ENCODE measurements at regions not wholly inside any gene's neighbourhood (a gene's known extent, or its start where the extent isn't known, plus 50 kb on each side); places are given as distances from the start of the nearest gene placed in this dataset.
"Not testable (repeated sequence)": the region's sequence is repeated elsewhere in the genome, so short reads cannot be mapped to it uniquely, and the experiment has no call there.

DNA sequence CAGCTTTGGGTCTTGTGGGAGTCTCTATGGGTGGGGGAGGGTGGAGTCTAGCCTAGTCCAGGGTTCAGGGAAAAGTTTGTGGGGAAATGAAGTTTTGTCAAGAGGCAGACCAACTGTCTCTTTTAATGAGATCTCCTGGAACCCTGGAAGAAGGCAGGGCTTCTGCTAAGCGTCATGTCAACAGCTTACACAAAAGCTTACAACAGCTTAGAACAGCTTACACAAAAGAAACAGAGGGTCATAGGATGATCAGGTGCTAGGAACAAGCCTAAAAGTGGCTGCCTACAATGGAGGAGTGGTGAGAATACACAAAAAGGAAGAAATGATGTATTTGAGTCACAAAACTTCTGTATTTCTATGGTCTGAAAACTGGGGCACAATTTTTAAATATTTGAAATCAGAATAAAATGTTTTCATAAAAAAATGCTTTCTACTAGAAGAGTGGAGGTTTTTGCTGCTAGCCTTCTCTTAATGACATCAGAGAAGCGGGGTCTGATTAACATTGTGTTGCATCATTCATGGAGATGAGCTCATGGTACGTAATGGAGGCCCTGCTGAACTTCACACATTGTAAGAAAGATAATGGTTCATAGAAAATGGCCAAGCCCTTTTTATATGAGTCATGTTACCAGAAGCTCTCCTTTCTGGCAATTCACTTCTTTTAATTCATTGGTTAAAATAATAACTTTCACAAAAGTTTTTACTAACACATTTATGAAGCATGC, 351.0 kb downstream of the PIK3C3 start:
- DNase-seq (ENCODE audit: extremely low read depth in 1 of 2, low read depth in 1 of 2): no peak

DNA sequence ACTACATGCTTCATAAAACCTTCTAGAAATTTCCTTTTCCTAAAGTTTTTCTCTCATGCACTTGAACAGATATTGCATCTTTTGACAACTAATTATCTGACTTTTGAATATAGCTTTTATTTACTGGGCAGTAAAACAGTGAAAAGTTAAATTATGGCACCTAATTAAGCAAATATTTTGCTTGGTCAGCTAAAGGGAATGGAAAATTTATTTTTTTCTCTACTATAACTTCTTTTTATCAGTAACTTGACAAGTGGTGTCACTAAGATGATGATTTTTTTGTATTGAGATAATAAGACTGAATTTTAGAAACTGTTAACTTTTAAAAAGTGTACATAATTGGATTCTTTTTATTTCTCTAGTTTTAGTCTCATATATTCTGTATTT, 351.6 kb downstream of the PIK3C3 start:
- no peak for DNase-seq (ENCODE audit: extremely low read depth in 1 of 2, low read depth in 1 of 2)

DNA sequence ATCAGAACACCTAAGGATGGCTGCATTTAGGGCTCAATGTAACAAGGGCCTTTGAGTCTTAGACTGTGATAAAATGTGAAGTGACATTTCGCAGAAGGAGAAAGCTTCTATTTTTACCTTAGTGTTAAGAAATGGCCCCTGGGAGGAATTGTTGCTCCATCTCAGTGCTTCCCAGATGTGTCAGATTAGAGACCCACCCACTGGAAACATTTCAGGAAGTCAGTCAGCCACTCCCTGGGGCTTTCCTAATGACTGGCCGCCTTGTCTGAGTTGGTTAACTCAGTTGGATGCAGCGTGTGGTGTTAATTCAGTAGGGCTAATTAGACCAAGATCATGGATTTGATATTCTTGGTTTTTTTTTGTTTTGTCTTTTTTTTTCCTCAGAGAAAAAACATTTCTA, 355.9 kb downstream of the PIK3C3 start:
- no peak for DNase-seq (ENCODE audit: extremely low read depth in 1 of 2, low read depth in 1 of 2)

- DNase-seq (ENCODE audit: extremely low read depth in 1 of 2, low read depth in 1 of 2): no peak
Observed at GRCh38 chr18:42326752-42327151, 371.7 kb downstream of the PIK3C3 start.

- no peak for DNase-seq (ENCODE audit: extremely low read depth in 1 of 2, low read depth in 1 of 2)
Observed at GRCh38 chr18:42328931-42329330, 373.9 kb downstream of the PIK3C3 start.

GRCh38 chr18:42330296-42330695, 375.3 kb downstream of the PIK3C3 start:
- no peak for DNase-seq (ENCODE audit: extremely low read depth in 1 of 2, low read depth in 1 of 2)

DNA sequence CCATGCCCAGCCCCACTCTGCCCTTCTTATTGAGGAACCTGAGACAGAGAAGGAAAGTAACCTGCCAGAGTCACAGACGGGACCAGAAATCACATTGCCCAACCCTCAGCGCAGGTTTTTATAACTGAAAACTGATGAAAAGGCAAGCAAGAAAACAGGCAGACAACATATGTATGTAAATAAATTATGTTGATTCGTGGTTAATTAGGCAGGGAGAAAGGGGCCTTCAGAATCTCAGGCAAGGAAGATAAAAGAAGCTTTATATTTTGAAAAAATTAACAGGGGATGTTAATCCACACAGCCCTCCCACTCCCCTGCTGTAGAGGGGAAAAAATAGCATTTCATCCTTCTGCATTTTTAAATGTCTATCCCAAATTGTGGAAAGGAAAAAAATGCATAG, 378.5 kb downstream of the PIK3C3 start:
- no peak for DNase-seq (ENCODE audit: extremely low read depth in 1 of 2, low read depth in 1 of 2)

GRCh38 chr18:42334931-42335330, 379.9 kb downstream of the PIK3C3 start:
- DNase-seq (ENCODE audit: extremely low read depth in 1 of 2, low read depth in 1 of 2): no peak

DNA sequence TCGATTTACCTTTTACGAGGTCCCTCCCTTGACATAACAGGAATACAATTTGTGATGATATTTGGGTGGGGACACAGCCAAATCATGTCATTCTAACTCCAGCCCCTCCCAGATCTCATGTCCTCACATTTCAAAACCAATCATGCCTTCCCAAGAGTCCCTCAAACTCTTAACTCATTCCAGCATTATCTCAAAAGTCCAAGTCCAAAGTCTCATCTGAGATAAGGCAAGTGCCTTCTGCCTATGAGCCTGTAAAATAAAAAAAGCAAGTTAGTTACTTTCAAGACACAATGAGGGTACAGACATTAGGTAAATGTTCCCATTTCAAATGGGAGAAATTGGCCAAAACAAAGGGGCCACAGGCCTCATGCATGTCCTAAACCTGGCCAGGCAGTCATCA, 381.1 kb downstream of the PIK3C3 start:
- DNase-seq (ENCODE audit: extremely low read depth in 1 of 2, low read depth in 1 of 2): no peak

GRCh38 chr18:42337337-42337736, 382.3 kb downstream of the PIK3C3 start:
- DNase-seq (ENCODE audit: extremely low read depth in 1 of 2, low read depth in 1 of 2): not testable (repeated sequence)

GRCh38 chr18:42338683-42339082, 383.6 kb downstream of the PIK3C3 start:
- DNase-seq (ENCODE audit: extremely low read depth in 1 of 2, low read depth in 1 of 2): no peak

GRCh38 chr18:42339372-42339771, 384.3 kb downstream of the PIK3C3 start:
- no peak for DNase-seq (ENCODE audit: extremely low read depth in 1 of 2, low read depth in 1 of 2)

DNA sequence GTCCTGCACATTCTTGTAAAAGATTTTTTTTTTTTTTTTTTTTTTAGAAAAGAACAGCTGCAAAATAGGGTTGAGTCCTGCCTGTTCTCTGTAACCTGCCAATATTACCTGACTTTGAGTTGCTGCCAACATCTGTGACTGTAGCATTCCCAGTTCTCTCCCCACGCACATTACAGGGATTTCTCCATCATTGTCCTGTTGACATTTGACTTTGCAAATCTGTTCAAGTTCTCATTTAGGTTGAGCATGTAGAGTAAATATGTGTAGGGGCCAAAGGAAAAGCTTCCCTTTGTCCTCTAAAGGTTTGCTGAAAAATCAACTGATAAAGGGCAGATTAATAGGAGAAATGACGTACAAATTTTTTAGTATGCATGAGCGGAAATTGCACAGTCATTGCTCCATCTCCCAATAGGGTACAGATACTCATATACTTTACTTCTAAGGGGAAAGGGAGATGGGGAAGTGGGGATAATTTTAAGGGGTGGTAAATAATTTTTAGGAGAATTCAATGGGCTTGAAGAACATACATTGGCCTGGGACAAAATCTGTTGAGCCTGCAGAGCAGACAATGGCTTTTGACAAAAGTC, 385.5 kb downstream of the PIK3C3 start:
- DNase-seq (ENCODE audit: extremely low read depth in 1 of 2, low read depth in 1 of 2): no peak

DNA sequence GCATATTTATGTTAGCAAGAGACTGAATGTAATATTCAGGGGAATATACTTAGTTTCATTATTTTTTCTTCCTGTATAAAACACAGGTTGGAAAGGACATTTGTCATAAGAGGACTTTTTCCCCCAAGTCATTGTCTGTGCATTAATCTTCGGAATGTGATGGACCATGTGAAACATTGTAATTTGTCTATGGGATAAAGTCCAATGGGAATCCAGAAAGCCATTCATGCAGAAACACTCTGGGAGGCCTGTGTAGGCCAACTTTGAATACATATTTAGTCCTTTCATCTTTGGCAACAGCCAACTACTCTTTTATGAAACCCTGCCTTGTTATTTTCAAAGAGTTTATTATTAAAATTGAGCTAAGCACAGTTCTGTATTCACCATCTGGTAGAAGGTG, 386.4 kb downstream of the PIK3C3 start:
- no peak for DNase-seq (ENCODE audit: extremely low read depth in 1 of 2, low read depth in 1 of 2)

DNA sequence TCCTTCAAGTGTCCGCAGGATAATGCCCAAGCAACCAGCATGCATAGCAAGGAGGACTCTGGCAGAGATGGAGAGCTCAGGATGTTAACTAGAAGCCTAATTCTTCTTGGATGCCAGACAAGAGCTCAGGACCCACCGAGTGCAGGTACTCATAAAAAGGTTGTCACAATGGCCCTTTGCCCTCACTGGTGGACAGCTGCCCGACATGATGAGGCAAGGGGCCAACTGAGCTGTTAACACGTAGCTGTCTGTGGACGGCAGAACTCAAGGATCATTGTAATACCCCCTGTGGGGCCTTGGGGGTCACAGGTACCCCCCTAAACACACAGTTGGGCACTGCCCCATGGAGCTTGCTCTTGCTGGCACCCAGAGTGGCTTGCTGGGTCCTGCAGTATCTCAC, 393.7 kb downstream of the PIK3C3 start:
- DNase-seq (ENCODE audit: extremely low read depth in 1 of 2, low read depth in 1 of 2): no peak

GRCh38 chr18:42351455-42351854, 396.4 kb downstream of the PIK3C3 start:
- no peak for DNase-seq (ENCODE audit: extremely low read depth in 1 of 2, low read depth in 1 of 2)

GRCh38 chr18:42360716-42361115, 405.7 kb downstream of the PIK3C3 start:
- DNase-seq (ENCODE audit: extremely low read depth in 1 of 2, low read depth in 1 of 2): no peak

GRCh38 chr18:42363446-42364441, 408.7 kb downstream of the PIK3C3 start:
- no peak for DNase-seq (ENCODE audit: extremely low read depth in 1 of 2, low read depth in 1 of 2)

GRCh38 chr18:42364766-42365165, 409.7 kb downstream of the PIK3C3 start:
- no peak for DNase-seq (ENCODE audit: extremely low read depth in 1 of 2, low read depth in 1 of 2)

- no peak for DNase-seq (ENCODE audit: extremely low read depth in 1 of 2, low read depth in 1 of 2)
Observed at GRCh38 chr18:42365591-42365990, 410.6 kb downstream of the PIK3C3 start.

DNA sequence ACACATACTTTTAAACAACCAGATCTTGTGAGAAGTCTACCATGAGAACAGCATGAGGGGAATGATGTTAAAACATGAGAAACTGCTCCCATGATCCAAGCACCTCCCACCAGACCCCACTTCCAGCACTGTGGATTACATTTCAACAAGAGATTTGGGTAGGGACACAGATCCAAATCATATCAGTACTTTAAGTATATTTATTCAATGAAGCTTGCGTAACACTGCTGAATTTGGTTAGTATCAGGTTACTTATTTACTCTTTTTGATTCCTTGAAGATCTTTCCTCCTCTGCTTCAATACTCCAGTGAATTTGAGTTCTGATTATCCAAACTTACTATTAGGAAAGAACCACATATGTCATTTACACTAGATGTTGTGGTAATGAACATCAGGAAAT, 418.6 kb downstream of the PIK3C3 start:
- DNase-seq (ENCODE audit: extremely low read depth in 1 of 2, low read depth in 1 of 2): no peak

GRCh38 chr18:42374961-42375360, 419.9 kb downstream of the PIK3C3 start:
- DNase-seq (ENCODE audit: extremely low read depth in 1 of 2, low read depth in 1 of 2): no peak
